ENCODE measurements at regions not wholly inside any gene's neighbourhood (a gene's known extent, or its start where the extent isn't known, plus 50 kb on each side); places are given as distances from the start of the nearest gene placed in this dataset.

DNA sequence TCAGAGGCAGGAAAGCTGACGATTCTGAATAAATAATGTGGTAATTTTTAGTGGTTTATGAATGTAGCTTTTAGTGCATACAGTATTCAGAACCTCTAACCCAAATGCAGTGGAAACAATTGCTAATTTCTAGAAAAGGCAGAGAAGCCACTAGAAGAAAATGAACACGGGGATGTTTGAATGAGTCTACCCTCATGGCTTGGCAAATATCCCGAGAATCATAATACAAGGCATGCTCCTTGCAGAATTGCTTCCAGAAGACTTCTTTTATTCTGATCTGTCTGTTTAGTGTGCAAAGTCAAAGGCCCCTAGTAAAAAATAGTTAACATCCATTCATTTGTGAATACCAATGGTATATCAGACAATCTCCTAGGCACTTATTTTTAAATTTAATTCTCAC is 246.8 kb downstream of the LMO4 start:
- H3K9me3 ChIP-seq (ENCODE audit: low read length) = no peaks in the 10 kb centered on the region
- H3K4me2 ChIP-seq (ENCODE audit: low read length) = no peak overlapping the region
- H2AFZ ChIP-seq (ENCODE audit: low read length) = no peak overlapping the region
- no peak overlapping the region for H3K9ac ChIP-seq (ENCODE audit: low read length)
- H3K4me3 ChIP-seq (ENCODE audit: low read depth, low read length, poor library complexity, severe bottlenecking) = no peak overlapping the region
- no peaks in the 10 kb centered on the region for H3K79me2 ChIP-seq (ENCODE audit: insufficient read depth, low read length)
- H3K27ac ChIP-seq (ENCODE audit: low read depth, low read length, poor library complexity, severe bottlenecking) = no peak overlapping the region
- TF ChIP-seq, protein P1, sequence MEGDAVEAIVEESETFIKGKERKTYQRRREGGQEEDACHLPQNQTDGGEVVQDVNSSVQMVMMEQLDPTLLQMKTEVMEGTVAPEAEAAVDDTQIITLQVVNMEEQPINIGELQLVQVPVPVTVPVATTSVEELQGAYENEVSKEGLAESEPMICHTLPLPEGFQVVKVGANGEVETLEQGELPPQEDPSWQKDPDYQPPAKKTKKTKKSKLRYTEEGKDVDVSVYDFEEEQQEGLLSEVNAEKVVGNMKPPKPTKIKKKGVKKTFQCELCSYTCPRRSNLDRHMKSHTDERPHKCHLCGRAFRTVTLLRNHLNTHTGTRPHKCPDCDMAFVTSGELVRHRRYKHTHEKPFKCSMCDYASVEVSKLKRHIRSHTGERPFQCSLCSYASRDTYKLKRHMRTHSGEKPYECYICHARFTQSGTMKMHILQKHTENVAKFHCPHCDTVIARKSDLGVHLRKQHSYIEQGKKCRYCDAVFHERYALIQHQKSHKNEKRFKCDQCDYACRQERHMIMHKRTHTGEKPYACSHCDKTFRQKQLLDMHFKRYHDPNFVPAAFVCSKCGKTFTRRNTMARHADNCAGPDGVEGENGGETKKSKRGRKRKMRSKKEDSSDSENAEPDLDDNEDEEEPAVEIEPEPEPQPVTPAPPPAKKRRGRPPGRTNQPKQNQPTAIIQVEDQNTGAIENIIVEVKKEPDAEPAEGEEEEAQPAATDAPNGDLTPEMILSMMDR (IDR thresholded peaks at IDR 0.05; ENCODE audit: low read length) = no peak
- TF ChIP-seq EZH2 (IDR thresholded peaks at IDR 0.05; ENCODE audit: borderline replicate concordance, low read length) = no peak
- H3K9me2 ChIP-seq (ENCODE audit: low read depth, low read length) = no peaks in the 10 kb centered on the region
- no peaks in the 10 kb centered on the region for H3K27me3 ChIP-seq (ENCODE audit: insufficient read depth, low read length)
- no peaks in the 10 kb centered on the region for H3K36me3 ChIP-seq (ENCODE audit: insufficient read depth, low read length)
- no peaks in the 10 kb centered on the region for H3K4me1 ChIP-seq (ENCODE audit: insufficient read depth, low read length, severe bottlenecking)
- H4K20me1 ChIP-seq (ENCODE audit: insufficient read depth, low read length) = no peaks in the 10 kb centered on the region
- H3F3A ChIP-seq (ENCODE audit: insufficient read depth, low read length) = no peaks in the 10 kb centered on the region

DNA sequence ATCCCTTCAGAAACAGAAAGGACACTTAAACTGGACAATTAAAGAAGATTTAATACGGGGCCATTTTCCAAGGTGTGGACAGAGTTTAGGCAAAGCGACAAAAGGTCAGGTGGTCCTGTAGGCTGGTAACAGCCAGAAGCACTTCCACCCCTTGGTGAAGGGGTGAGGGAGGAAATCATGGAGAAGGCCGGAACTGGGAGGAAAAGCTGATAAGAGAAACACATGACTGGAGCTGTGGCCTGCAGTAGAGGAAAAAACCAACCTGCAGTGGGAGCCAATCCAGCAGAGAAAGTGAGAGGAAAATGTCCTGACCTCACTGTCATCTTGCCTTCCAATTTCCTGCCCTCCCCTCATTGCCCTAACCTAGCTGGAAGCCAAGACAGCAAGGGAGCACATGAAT is 249.8 kb downstream of the LMO4 start:
- Histone ChIP-seq H3K27ac (ENCODE audit: low read depth, low read length, poor library complexity, severe bottlenecking) (no peak overlapping the region), H3K4me3 (ENCODE audit: low read depth, low read length, poor library complexity, severe bottlenecking) (no peak overlapping the region), H3K4me1 (ENCODE audit: insufficient read depth, low read length, severe bottlenecking) (no peaks in the 10 kb centered on the region), H3K27me3 (ENCODE audit: insufficient read depth, low read length) (no peaks in the 10 kb centered on the region), H3K9me3 (ENCODE audit: low read length) (no peaks in the 10 kb centered on the region), H3K36me3 (ENCODE audit: insufficient read depth, low read length) (no peaks in the 10 kb centered on the region), H3K79me2 (ENCODE audit: insufficient read depth, low read length) (no peaks in the 10 kb centered on the region), H3K9ac (ENCODE audit: low read length) (no peak overlapping the region), H2AFZ (ENCODE audit: low read length) (no peak overlapping the region), H3K4me2 (ENCODE audit: low read length) (no peak overlapping the region), H4K20me1 (ENCODE audit: insufficient read depth, low read length) (no peaks in the 10 kb centered on the region), H3K9me2 (ENCODE audit: low read depth, low read length) (no peaks in the 10 kb centered on the region), H3F3A (ENCODE audit: insufficient read depth, low read length) (no peaks in the 10 kb centered on the region)
- TF ChIP-seq EZH2 (IDR thresholded peaks at IDR 0.05; ENCODE audit: borderline replicate concordance, low read length) = no peak
- TF ChIP-seq, protein P1 (IDR thresholded peaks at IDR 0.05; ENCODE audit: low read length) = no peak

DNA sequence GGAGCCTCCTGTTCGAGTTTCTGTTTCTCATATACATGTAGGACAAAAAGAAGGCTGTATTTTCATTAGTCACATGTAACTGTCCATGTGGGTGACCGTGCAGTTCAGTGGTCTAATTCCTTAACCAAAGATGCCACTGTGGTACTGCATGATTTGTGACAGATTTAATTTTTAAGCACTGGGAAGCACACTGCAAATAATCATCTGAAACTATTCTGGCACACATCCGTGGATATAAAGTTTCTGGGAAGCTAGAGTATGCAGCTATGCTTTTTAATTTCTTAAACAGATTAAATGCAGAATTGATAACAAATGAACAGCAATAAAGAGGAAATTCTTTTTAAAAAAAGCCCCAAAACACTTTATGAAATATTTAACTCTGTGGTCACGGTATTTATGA is 254.8 kb downstream of the LMO4 start:
- no peak for TF ChIP-seq EZH2 (IDR thresholded peaks at IDR 0.05; ENCODE audit: borderline replicate concordance, low read length)
- TF ChIP-seq, protein P1 (IDR thresholded peaks at IDR 0.05; ENCODE audit: low read length) = no peak
- no peaks in the 10 kb centered on the region for H3K27me3 ChIP-seq (ENCODE audit: insufficient read depth, low read length)
- no peak overlapping the region for H3K4me2 ChIP-seq (ENCODE audit: low read length)
- H3K9me3 ChIP-seq (ENCODE audit: low read length) = no peaks in the 10 kb centered on the region
- no peak overlapping the region for H2AFZ ChIP-seq (ENCODE audit: low read length)
- no peaks in the 10 kb centered on the region for H3F3A ChIP-seq (ENCODE audit: insufficient read depth, low read length)
- H3K36me3 ChIP-seq (ENCODE audit: insufficient read depth, low read length) = no peaks in the 10 kb centered on the region
- no peaks in the 10 kb centered on the region for H4K20me1 ChIP-seq (ENCODE audit: insufficient read depth, low read length)
- no peaks in the 10 kb centered on the region for H3K9me2 ChIP-seq (ENCODE audit: low read depth, low read length)
- no peak overlapping the region for H3K9ac ChIP-seq (ENCODE audit: low read length)
- no peaks in the 10 kb centered on the region for H3K79me2 ChIP-seq (ENCODE audit: insufficient read depth, low read length)
- no peak overlapping the region for H3K27ac ChIP-seq (ENCODE audit: low read depth, low read length, poor library complexity, severe bottlenecking)
- no peak overlapping the region for H3K4me3 ChIP-seq (ENCODE audit: low read depth, low read length, poor library complexity, severe bottlenecking)
- H3K4me1 ChIP-seq (ENCODE audit: insufficient read depth, low read length, severe bottlenecking) = peaks cover 6% of the 10 kb centered on the region

All from OCI-LY1 (cell line).